IMR-90 (cell line): ENCODE measurements at regions not wholly inside any gene's neighbourhood (a gene's known extent, or its start where the extent isn't known, plus 50 kb on each side); places are given as distances from the start of the nearest gene placed in this dataset.
A peak's percentile ranks its signal among the peaks of the same experiment; 100 is the strongest.

Source experiments
- ATAC-seq: fragments of 200-7000 bp; cut with Tn5 transposase; 2 replicates; pipeline ENCODE4 v1.9.1; 2020; ENCODE audit warnings: low read depth, mild to moderate bottlenecking, moderate library complexity
- BruUV-seq: library from RNA; stranded (reverse); fragments of 400-500 nt; replicated peaks from 2 replicates; lab custom pipeline; 2021; lab: Mats Ljungman, UMichigan
- CTCF ChIA-PET: fragments of 300-600 bp; formaldehyde crosslinking; extraction: SDS; loops from one replicate; lab custom pipeline; 2021; ENCODE audit warnings: antibody characterized with exemption; lab: Yijun Ruan, JAX
- POLR2A ChIA-PET: fragments of 300-600 bp; sonication (Branson Sonifier 250); formaldehyde crosslinking; loops from one replicate; lab custom pipeline; 2022; ENCODE audit warnings: antibody characterized with exemption; ENCODE audit not compliant: unreplicated experiment; lab: Charles Lee
- DNase-seq: peaks from one replicate; pipeline ENCODE4 v3.0.0; 2013
- H2AFZ ChIP-seq: replicated peaks from 2 replicates; pipeline ENCODE3; 2013; ENCODE audit warnings: low read length, mild to moderate bottlenecking; ENCODE audit not compliant: poor library complexity
- H2AK5ac ChIP-seq: 2 replicates; pipeline ENCODE4 v1.6.1; 2013; ENCODE audit warnings: low read depth, low read length, inconsistent platforms
- H2AK9ac ChIP-seq: replicated peaks from 2 replicates; pipeline ENCODE3; 2013; ENCODE audit warnings: mild to moderate bottlenecking, low read depth, low read length, moderate library complexity; ENCODE audit not compliant: poor library complexity
- H2BK120ac ChIP-seq: 2 replicates; pipeline ENCODE4 v1.6.1; 2013; ENCODE audit warnings: low read depth, low read length, inconsistent platforms
- H2BK15ac ChIP-seq: 3 replicates; pipeline ENCODE4 v1.6.1; 2013; ENCODE audit warnings: low read depth, low read length, inconsistent platforms
- H2BK20ac ChIP-seq: 2 replicates; pipeline ENCODE4 v1.6.1; 2013; ENCODE audit warnings: low read depth, mild to moderate bottlenecking, inconsistent platforms, low read length, moderate library complexity
- H2BK5ac ChIP-seq: 2 replicates; pipeline ENCODE4 v1.6.1; 2013; ENCODE audit warnings: mild to moderate bottlenecking, low read depth, low read length, inconsistent platforms; ENCODE audit not compliant: poor library complexity, severe bottlenecking
- H3K14ac ChIP-seq: replicated peaks from 2 replicates; pipeline ENCODE4 v1.6.1; 2013; ENCODE audit warnings: low read depth, low read length, inconsistent platforms
- H3K18ac ChIP-seq: 2 replicates; pipeline ENCODE4 v1.6.1; 2013; ENCODE audit warnings: low read depth, low read length, control low read depth
- H3K23ac ChIP-seq: 2 replicates; pipeline ENCODE4 v1.6.1; 2013; ENCODE audit warnings: low read depth, low read length, inconsistent platforms
- H3K27ac ChIP-seq: 2 replicates; pipeline ENCODE4 v1.5.1; 2013; ENCODE audit warnings: mild to moderate bottlenecking, control low read depth, low read length; ENCODE audit not compliant: insufficient read depth
- H3K27me3 ChIP-seq: 2 replicates; pipeline ENCODE4 v1.6.1; 2013; ENCODE audit warnings: low read length; ENCODE audit not compliant: control insufficient read depth, insufficient read depth
- H3K36me3 ChIP-seq: 2 replicates; pipeline ENCODE4 v1.6.1; 2013; ENCODE audit warnings: low read length, mixed read lengths; ENCODE audit not compliant: control insufficient read depth, insufficient read depth
- H3K4ac ChIP-seq: 2 replicates; pipeline ENCODE4 v1.6.1; 2013; ENCODE audit warnings: low read depth, low read length, inconsistent platforms
- H3K4me1 ChIP-seq: 2 replicates; pipeline ENCODE4 v1.6.1; 2013; ENCODE audit warnings: low read length, mixed read lengths; ENCODE audit not compliant: control insufficient read depth, insufficient read depth
- H3K4me2 ChIP-seq: 2 replicates; pipeline ENCODE4 v1.6.1; 2013; ENCODE audit warnings: low read depth, mild to moderate bottlenecking, control low read depth, low read length, moderate library complexity
- H3K4me3 ChIP-seq: 2 replicates; pipeline ENCODE4 v1.5.1; 2013; ENCODE audit warnings: low read depth, mild to moderate bottlenecking, control low read depth, low read length, moderate library complexity; ENCODE audit not compliant: insufficient read depth
- H3K56ac ChIP-seq: 2 replicates; pipeline ENCODE4 v1.6.1; 2013; ENCODE audit warnings: low read length, inconsistent platforms; ENCODE audit not compliant: insufficient read depth; ENCODE audit errors: extremely low read depth
- H3K79me1 ChIP-seq, 2 experiments: 2 replicates each; pipeline ENCODE4 v1.6.1; 2013; ENCODE audit warnings: low read length in 2 of 2, inconsistent platforms in 1 of 2, low read depth in 1 of 2
- H3K9ac ChIP-seq: 2 replicates; pipeline ENCODE4 v1.6.1; 2013; ENCODE audit warnings: low read depth, low read length, control low read depth
- H3K9me1 ChIP-seq: 2 replicates; pipeline ENCODE4 v1.6.1; 2013; ENCODE audit warnings: low read length, inconsistent platforms; ENCODE audit not compliant: insufficient read depth
- H3K9me3 ChIP-seq: 2 replicates; pipeline ENCODE4 v1.6.1; 2013; ENCODE audit warnings: low read length; ENCODE audit not compliant: control insufficient read depth, insufficient read depth
- H4K20me1 ChIP-seq: 2 replicates; pipeline ENCODE4 v1.6.1; 2013; ENCODE audit warnings: low read length, inconsistent platforms; ENCODE audit not compliant: insufficient read depth
- H4K5ac ChIP-seq: 2 replicates; pipeline ENCODE4 v1.6.1; 2013; ENCODE audit warnings: mild to moderate bottlenecking, low read depth, low read length, control low read depth
- H4K8ac ChIP-seq, 2 experiments: 2 replicates each; pipeline ENCODE4 v1.6.1; 2013; ENCODE audit warnings: low read depth in 2 of 2, low read length in 2 of 2, control low read depth in 1 of 2, inconsistent platforms in 1 of 2
- H4K91ac ChIP-seq: 2 replicates; pipeline ENCODE4 v1.6.1; 2013; ENCODE audit warnings: low read depth, low read length, inconsistent platforms; ENCODE audit not compliant: insufficient read depth
- BHLHE40 ChIP-seq: fragments of 150-350 bp; IDR thresholded peaks from 2 replicates; pipeline ENCODE4 v1.6.1; 2016; ENCODE audit warnings: mild to moderate bottlenecking, low read depth, low read length
- CEBPB ChIP-seq: IDR thresholded peaks from 2 replicates; pipeline ENCODE4 v1.6.1; 2012; ENCODE audit warnings: low read depth, low read length, improper control_type of control experiment
- CHD1 ChIP-seq: IDR thresholded peaks from 2 replicates; pipeline ENCODE4 v1.6.1; 2012; ENCODE audit warnings: low read depth, low read length, improper control_type of control experiment
- ELK1 ChIP-seq: fragments of 150-350 bp; IDR thresholded peaks from 2 replicates; pipeline ENCODE4 v1.6.1; 2016; ENCODE audit warnings: low read depth, mild to moderate bottlenecking, low read length, moderate library complexity, borderline replicate concordance
- FOS ChIP-seq: fragments of 150-350 bp; IDR thresholded peaks from 2 replicates; pipeline ENCODE4 v1.6.1; 2016; ENCODE audit warnings: low read depth, low read length
- MAFK ChIP-seq: IDR thresholded peaks from 2 replicates; pipeline ENCODE4 v1.6.1; 2012; ENCODE audit warnings: low read depth, low read length, improper control_type of control experiment
- MAZ ChIP-seq: IDR thresholded peaks from 2 replicates; pipeline ENCODE4 v1.6.1; 2012; ENCODE audit warnings: low read depth, mild to moderate bottlenecking, low read length, improper control_type of control experiment, moderate library complexity, borderline replicate concordance
- NFE2L2 ChIP-seq: fragments of 150-350 bp; IDR thresholded peaks from 2 replicates; pipeline ENCODE4 v1.6.1; 2016; ENCODE audit warnings: low read depth, mild to moderate bottlenecking, low read length
- POLR2A ChIP-seq: IDR thresholded peaks from 2 replicates; pipeline ENCODE4 v1.6.1; 2012; ENCODE audit warnings: mild to moderate bottlenecking, low read depth, low read length
- RAD21 ChIP-seq: IDR thresholded peaks from 2 replicates; pipeline ENCODE4 v1.6.1; 2012; ENCODE audit warnings: low read length, improper control_type of control experiment
- RCOR1 ChIP-seq: IDR thresholded peaks from 2 replicates; pipeline ENCODE4 v1.6.1; 2012; ENCODE audit warnings: mild to moderate bottlenecking, low read length, improper control_type of control experiment; ENCODE audit not compliant: insufficient replicate concordance
- RFX5 ChIP-seq: IDR thresholded peaks from 2 replicates; pipeline ENCODE4 v1.8.0; 2012; ENCODE audit warnings: low read depth, mild to moderate bottlenecking, low read length, moderate library complexity
- SMC3 ChIP-seq: fragments of 150-350 bp; IDR thresholded peaks from 2 replicates; pipeline ENCODE4 v1.6.1; 2016; ENCODE audit warnings: low read depth, mild to moderate bottlenecking, antibody characterized with exemption, low read length, moderate library complexity
- USF2 ChIP-seq: fragments of 150-350 bp; IDR thresholded peaks from 2 replicates; pipeline ENCODE4 v1.6.1; 2017; ENCODE audit warnings: mild to moderate bottlenecking, antibody characterized with exemption, low read length, low read depth
- WGBS, 2 experiments: methylation state at CpG; one replicate each; pipeline versions ENCODE4 v1.1.5 to v1.1.7; 2013; ENCODE audit warnings: missing lambda C conversion rate in 2 of 2; ENCODE audit not compliant: insufficient read length in 1 of 2; ENCODE audit errors: extremely low coverage in 2 of 2; 5-methylcytosine and 5-hydroxymethylcytosine counted together
- dilution Hi-C: fragments of 300-500 bp; cut with HindIII; formaldehyde crosslinking; loops from one replicate; pipeline ENCODE4 v1.14.3; 2018; ENCODE audit warnings: low sequenced_read_pairs; ENCODE audit not compliant: unreplicated experiment
- in situ Hi-C: fragments of 300-500 bp; cut with MboI; formaldehyde crosslinking; loops from 3 replicates; pipeline ENCODE4 v1.14.3; 2019; ENCODE audit warnings: low sequenced_read_pairs, inconsistent platforms, mixed read lengths
- intact Hi-C: fragments of 100-400 bp; cut with micrococcal nuclease; formaldehyde crosslinking; loops from 2 replicates; pipeline ENCODE4 v1.10.0; 2022

GRCh38 chr7:434891-435629 is 84.6 kb downstream of the PDGFA start:
- Histone ChIP-seq H3K9me3 (no peaks in the 10 kb centered on the region), H3K4me3 (no peak overlapping the region), H2BK120ac (no peak overlapping the region), H3K23ac (no peak overlapping the region), H3K18ac (no peak overlapping the region), H3K79me1 (no peaks in the 10 kb centered on the region), H4K8ac (no peak overlapping the region), H3K56ac (no peak overlapping the region), H3K4me1 (peaks cover 2% of the 10 kb centered on the region; the same call in 1 of the 2 replicates), H4K20me1 (no peaks in the 10 kb centered on the region), H3K9ac (no peak overlapping the region), H3K27ac (no peak overlapping the region), H2AK9ac (no peak overlapping the region), H2BK5ac (no peak overlapping the region), H3K4me2 (no peak overlapping the region; the same call in 1 of the 2 replicates), H2AK5ac (no peak overlapping the region), H3K9me1 (no peaks in the 10 kb centered on the region), H4K91ac (no peak overlapping the region), H3K4ac (no peak overlapping the region), H2BK15ac (no peak overlapping the region), H3K14ac (no peak overlapping the region), H4K5ac (no peak overlapping the region), H3K27me3 (peaks cover 39% of the 10 kb centered on the region), H2BK20ac (no peak overlapping the region), H3K36me3 (no peaks in the 10 kb centered on the region), H2AFZ (peak overlapping the region; percentile 26)
- dilution Hi-C loops (no loop called here), intact Hi-C loops (no loop called here), in situ Hi-C loops (no loop called here)
- BruUV-seq: no TSS peak
- TF ChIP-seq SMC3 (no peak), USF2 (no peak), POLR2A (no peak), RAD21 (no peak), RCOR1 (no peak), CHD1 (no peak), FOS (no peak), RFX5 (no peak), ELK1 (no peak), NFE2L2 (no peak), BHLHE40 (no peak), MAZ (no peak), MAFK (no peak), CEBPB (no peak)
- ChIA-PET POLR2A (no interaction called here), CTCF (no interaction called here)
- ATAC-seq: 0 out of 2 replicates have a peak, but pooled peaks have one; percentile 16
- WGBS, 2 experiments: 27% methylated on average over 5 of the region's 35 CpGs; no CpG with 5 or more reads in 1 of the 2 experiments
- DNase-seq: no peak
